Heart left ventricle (tissue), 13 donors: ENCODE measurements at regions not wholly inside any gene's neighbourhood (a gene's known extent, or its start where the extent isn't known, plus 50 kb on each side); places are given as distances from the start of the nearest gene placed in this dataset.

ENCODE experiments used
- POLR2A ChIP-seq, 2 donors: fragments of 450-650 bp; IDR thresholded peaks; one replicate each; pipeline ENCODE4 v1.6.1; 2017; ENCODE audit warnings: antibody characterized with exemption in 2 of 2, mild to moderate bottlenecking in 2 of 2, moderate library complexity in 2 of 2
- TF ChIP-seq, protein P1 (sequence below), 12 donors: fragments of 200-600 bp; sonication (generic) in 4 of 12; IDR thresholded peaks; one replicate each; pipeline versions ENCODE4 v1.5.0 to v1.8.0; 2018 to 2022; ENCODE audit warnings: antibody characterized with exemption in 12 of 12, mild to moderate bottlenecking in 5 of 12
- donor health status: ischemic (EF 13 %, LVEDD 7.1; RV severe dilation, severe dysfunction).
- donor health status: DM: no; HTN: yes; CAD: no.
- donor health status: DM: no; HTN: no; CAD: no.
- donor health status: ischemic (EF 25% LVEDD 6.9; RV normal size, moderate dysfunction).
- donor health status: ischemic (EF 25% LVEDD 5.7; RV mildly dilated, moderate dysfunction).
- donor health status: ischemic (EF 35%, LVEDD 5.7; RV mildly dilated, moderate dysfunction).
- donor health status: nonischemic (EF 11% LVEDD 7.7; RV severe dilation, severe dysfunction).
- donor health status: DM: yes; HTN: yes; CAD: no.
- donor health status: PGD.
- donor health status: ischemic (EF 29% LVEDD 5.4; RV normal size, mild dysfunction).
- donor health status: nonischemic (EF 23%, LVEDD 6.1; RV moderate dilation, normal function).

DNA sequence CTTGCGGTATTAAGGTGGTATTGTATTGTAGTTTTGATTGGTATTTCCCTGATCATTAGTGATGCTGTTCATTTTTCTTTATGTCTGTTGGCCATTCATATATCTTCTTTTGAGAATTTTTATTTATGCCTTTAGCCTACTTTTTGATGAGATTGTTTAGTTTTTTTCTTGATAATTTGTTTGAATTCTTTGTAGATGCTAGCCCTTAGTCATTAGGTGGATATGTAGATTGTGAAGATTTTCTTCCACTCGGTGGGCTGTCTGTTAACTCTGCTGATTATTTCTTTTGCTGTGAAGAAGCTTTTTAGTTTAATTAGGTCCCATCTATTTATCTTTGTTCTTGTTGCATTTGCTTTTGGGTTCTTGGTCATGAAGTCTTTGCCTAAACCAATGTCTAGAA, 115.4 kb downstream of the VPREB1 start:
- TF ChIP-seq, protein P1, sequence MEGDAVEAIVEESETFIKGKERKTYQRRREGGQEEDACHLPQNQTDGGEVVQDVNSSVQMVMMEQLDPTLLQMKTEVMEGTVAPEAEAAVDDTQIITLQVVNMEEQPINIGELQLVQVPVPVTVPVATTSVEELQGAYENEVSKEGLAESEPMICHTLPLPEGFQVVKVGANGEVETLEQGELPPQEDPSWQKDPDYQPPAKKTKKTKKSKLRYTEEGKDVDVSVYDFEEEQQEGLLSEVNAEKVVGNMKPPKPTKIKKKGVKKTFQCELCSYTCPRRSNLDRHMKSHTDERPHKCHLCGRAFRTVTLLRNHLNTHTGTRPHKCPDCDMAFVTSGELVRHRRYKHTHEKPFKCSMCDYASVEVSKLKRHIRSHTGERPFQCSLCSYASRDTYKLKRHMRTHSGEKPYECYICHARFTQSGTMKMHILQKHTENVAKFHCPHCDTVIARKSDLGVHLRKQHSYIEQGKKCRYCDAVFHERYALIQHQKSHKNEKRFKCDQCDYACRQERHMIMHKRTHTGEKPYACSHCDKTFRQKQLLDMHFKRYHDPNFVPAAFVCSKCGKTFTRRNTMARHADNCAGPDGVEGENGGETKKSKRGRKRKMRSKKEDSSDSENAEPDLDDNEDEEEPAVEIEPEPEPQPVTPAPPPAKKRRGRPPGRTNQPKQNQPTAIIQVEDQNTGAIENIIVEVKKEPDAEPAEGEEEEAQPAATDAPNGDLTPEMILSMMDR (IDR thresholded peaks at IDR 0.05), result no peak
- TF ChIP-seq POLR2A (IDR thresholded peaks at IDR 0.05), result no peak
